Neural progenitor cell (in vitro differentiated cells): ENCODE measurements at regions not wholly inside any gene's neighbourhood (a gene's known extent, or its start where the extent isn't known, plus 50 kb on each side); places are given as distances from the start of the nearest gene placed in this dataset.

Experiments
- DNase-seq: peaks from one replicate; pipeline ENCODE4 v3.0.0-alpha.2; 2016; ENCODE audit warnings: low spot score
- H2AFZ ChIP-seq: fragments of 200-600 bp; sonication (generic); replicated peaks from 2 replicates; pipeline ENCODE4 v1.6.1; 2016; ENCODE audit warnings: antibody characterized with exemption
- H3F3A ChIP-seq: fragments of 200-600 bp; sonication (generic); 2 replicates; pipeline ENCODE4 v1.6.1; 2016; ENCODE audit warnings: antibody characterized with exemption, low read depth
- H3K27ac ChIP-seq: fragments of 200-600 bp; sonication (generic); 2 replicates; pipeline ENCODE4 v1.5.1; 2016; ENCODE audit warnings: mild to moderate bottlenecking
- H3K27me3 ChIP-seq: fragments of 200-600 bp; sonication (generic); 2 replicates; pipeline ENCODE4 v1.6.1; 2016; ENCODE audit warnings: mild to moderate bottlenecking, moderate library complexity
- H3K36me3 ChIP-seq: fragments of 200-600 bp; sonication (generic); 2 replicates; pipeline ENCODE4 v1.5.1; 2016
- H3K4me1 ChIP-seq: fragments of 200-600 bp; sonication (generic); 2 replicates; pipeline ENCODE4 v1.6.1; 2016; ENCODE audit warnings: mixed run types
- H3K4me2 ChIP-seq: fragments of 200-600 bp; sonication (generic); 2 replicates; pipeline ENCODE4 v1.6.1; 2016
- H3K4me3 ChIP-seq: fragments of 200-600 bp; sonication (generic); 2 replicates; pipeline ENCODE4 v1.5.1; 2016
- H3K79me2 ChIP-seq: fragments of 200-600 bp; sonication (generic); 2 replicates; pipeline ENCODE4 v1.6.1; 2016; ENCODE audit warnings: low read depth
- H3K9ac ChIP-seq: fragments of 200-600 bp; sonication (generic); 2 replicates; pipeline ENCODE4 v1.6.1; 2016
- H3K9me3 ChIP-seq: fragments of 200-600 bp; sonication (generic); 2 replicates; pipeline ENCODE4 v1.5.1; 2016; ENCODE audit warnings: low read depth
- H4K20me1 ChIP-seq: fragments of 200-600 bp; sonication (generic); 2 replicates; pipeline ENCODE4 v1.6.1; 2016; ENCODE audit warnings: low read depth
- H3K27ac Mint-ChIP-seq: 3 replicates; pipeline ENCODE4 v1.8.0; 2021; ENCODE audit warnings: mixed read lengths
- H3K27me3 Mint-ChIP-seq: 2 replicates; pipeline ENCODE4 v1.8.0; 2022; ENCODE audit warnings: low read depth, mild to moderate bottlenecking, inconsistent platforms, moderate library complexity, mixed read lengths; ENCODE audit not compliant: insufficient read depth
- H3K36me3 Mint-ChIP-seq: 3 replicates; pipeline ENCODE4 v1.8.0; 2021; ENCODE audit warnings: mixed read lengths
- H3K4me1 Mint-ChIP-seq: 3 replicates; pipeline ENCODE4 v1.8.0; 2021; ENCODE audit warnings: mixed read lengths
- H3K4me3 Mint-ChIP-seq: 3 replicates; pipeline ENCODE4 v1.8.0; 2021; ENCODE audit warnings: mild to moderate bottlenecking, moderate library complexity, mixed read lengths
- H3K9me3 Mint-ChIP-seq: 3 replicates; pipeline ENCODE4 v1.8.0; 2020; ENCODE audit warnings: mixed read lengths
- EZH2 ChIP-seq: fragments of 200-600 bp; sonication (generic); IDR thresholded peaks from 2 replicates; pipeline ENCODE4 v1.6.1; 2017; ENCODE audit warnings: antibody characterized with exemption, mild to moderate bottlenecking, moderate library complexity
- EZH2phosphoT487 ChIP-seq: fragments of 200-600 bp; sonication (generic); IDR thresholded peaks from 2 replicates; pipeline ENCODE4 v1.6.1; 2017; ENCODE audit warnings: antibody characterized with exemption
- TF ChIP-seq, protein P1 (sequence below): fragments of 200-600 bp; sonication (generic); IDR thresholded peaks from 2 replicates; pipeline ENCODE4 v1.5.1; 2017; ENCODE audit warnings: antibody characterized with exemption, mild to moderate bottlenecking

DNA sequence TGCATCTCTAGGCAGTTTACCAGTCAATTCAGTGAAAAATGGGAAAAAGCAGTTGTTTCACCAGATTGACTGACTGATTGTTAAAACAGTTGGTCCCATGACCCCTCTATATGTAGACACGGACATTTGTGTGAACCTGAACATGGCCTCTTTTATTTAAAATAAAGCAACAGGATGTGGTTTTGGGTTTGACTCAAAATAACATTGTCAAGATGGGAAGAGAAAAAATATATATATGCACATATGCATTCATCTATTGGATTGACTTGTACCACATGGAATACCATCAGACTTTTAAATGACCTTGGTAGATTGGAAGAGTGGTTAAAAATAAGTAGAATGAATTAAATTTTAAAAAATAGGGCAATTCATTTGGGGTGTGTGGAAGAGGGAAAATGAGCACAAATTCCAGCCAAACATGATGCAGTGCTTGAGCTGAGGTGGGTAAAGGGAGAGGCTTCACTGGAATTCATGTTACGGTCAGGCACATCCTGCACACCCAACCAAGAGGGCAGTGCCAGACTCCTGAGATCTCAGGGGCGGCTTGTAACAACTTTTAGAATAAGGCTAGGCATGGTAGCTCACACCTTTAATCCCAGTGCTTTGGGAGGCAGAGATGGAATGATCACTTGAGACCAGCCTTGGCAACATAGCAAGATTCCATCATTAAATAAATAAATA lies 560.7 kb upstream of the TENM3 start:
- H3K36me3 Mint-ChIP-seq, result no peaks in the 10 kb centered on the region

DNA sequence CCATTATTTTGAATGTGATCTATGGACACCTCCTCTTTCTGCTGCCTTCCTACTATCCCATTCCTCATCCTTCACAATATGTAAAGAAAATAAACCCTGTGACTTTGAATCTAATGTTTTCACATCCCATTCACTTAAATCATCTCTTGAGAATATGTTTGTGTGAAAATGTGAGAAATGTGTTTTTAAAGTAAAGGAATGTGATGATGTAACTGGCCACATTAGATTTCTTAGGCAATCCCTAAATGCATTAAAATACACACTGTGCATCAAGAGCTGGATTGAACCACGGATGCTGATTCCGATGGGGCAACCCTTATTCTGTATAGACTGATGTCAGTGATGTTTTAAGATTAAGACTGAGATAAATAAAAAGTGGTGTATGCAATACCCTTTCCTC lies 558.9 kb upstream of the TENM3 start:
- no peak overlapping the region for H3K4me3 ChIP-seq
- DNase-seq, result no peak
- TF ChIP-seq EZH2phosphoT487 (no peak), EZH2 (no peak)
- TF ChIP-seq, protein P1, sequence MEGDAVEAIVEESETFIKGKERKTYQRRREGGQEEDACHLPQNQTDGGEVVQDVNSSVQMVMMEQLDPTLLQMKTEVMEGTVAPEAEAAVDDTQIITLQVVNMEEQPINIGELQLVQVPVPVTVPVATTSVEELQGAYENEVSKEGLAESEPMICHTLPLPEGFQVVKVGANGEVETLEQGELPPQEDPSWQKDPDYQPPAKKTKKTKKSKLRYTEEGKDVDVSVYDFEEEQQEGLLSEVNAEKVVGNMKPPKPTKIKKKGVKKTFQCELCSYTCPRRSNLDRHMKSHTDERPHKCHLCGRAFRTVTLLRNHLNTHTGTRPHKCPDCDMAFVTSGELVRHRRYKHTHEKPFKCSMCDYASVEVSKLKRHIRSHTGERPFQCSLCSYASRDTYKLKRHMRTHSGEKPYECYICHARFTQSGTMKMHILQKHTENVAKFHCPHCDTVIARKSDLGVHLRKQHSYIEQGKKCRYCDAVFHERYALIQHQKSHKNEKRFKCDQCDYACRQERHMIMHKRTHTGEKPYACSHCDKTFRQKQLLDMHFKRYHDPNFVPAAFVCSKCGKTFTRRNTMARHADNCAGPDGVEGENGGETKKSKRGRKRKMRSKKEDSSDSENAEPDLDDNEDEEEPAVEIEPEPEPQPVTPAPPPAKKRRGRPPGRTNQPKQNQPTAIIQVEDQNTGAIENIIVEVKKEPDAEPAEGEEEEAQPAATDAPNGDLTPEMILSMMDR, result no peak
- no peak overlapping the region for H3K4me2 ChIP-seq
- no peaks in the 10 kb centered on the region for H3K27me3 ChIP-seq
- H4K20me1 ChIP-seq, result no peaks in the 10 kb centered on the region
- no peak overlapping the region for H3K27ac ChIP-seq
- Mint-ChIP-seq H3K27ac (no peak overlapping the region), H3K27me3 (peaks cover 2% of the 10 kb centered on the region), H3K36me3 (no peaks in the 10 kb centered on the region), H3K9me3 (no peaks in the 10 kb centered on the region), H3K4me1 (peaks cover 38% of the 10 kb centered on the region), H3K4me3 (no peak overlapping the region)
- no peak overlapping the region for H2AFZ ChIP-seq
- no peaks in the 10 kb centered on the region for H3K9me3 ChIP-seq
- H3K36me3 ChIP-seq, result no peaks in the 10 kb centered on the region
- H3K9ac ChIP-seq, result no peak overlapping the region
- H3K4me1 ChIP-seq, result peaks cover 9% of the 10 kb centered on the region
- H3K79me2 ChIP-seq, result no peaks in the 10 kb centered on the region
- no peaks in the 10 kb centered on the region for H3F3A ChIP-seq

More for the DNA sequence above, 560.7 kb upstream of the TENM3 start:
- H3K4me1 Mint-ChIP-seq, result peaks cover 20% of the 10 kb centered on the region
- H3K9me3 ChIP-seq, result no peaks in the 10 kb centered on the region
- H2AFZ ChIP-seq, result no peak overlapping the region
- no peaks in the 10 kb centered on the region for H3K4me1 ChIP-seq
- no peaks in the 10 kb centered on the region for H3F3A ChIP-seq
- no peak overlapping the region for H3K27ac Mint-ChIP-seq
- H3K79me2 ChIP-seq, result no peaks in the 10 kb centered on the region
- H4K20me1 ChIP-seq, result no peaks in the 10 kb centered on the region
- peaks cover 2% of the 10 kb centered on the region for H3K27me3 Mint-ChIP-seq
- DNase-seq, result no peak
- no peak overlapping the region for H3K4me2 ChIP-seq
- no peaks in the 10 kb centered on the region for H3K36me3 ChIP-seq
- no peaks in the 10 kb centered on the region for H3K9me3 Mint-ChIP-seq
- H3K9ac ChIP-seq, result no peak overlapping the region
- no peak overlapping the region for H3K4me3 Mint-ChIP-seq
- no peak for TF ChIP-seq EZH2
- TF ChIP-seq, protein P1, result no peak
- TF ChIP-seq EZH2phosphoT487, result no peak
- no peak overlapping the region for H3K27ac ChIP-seq
- H3K4me3 ChIP-seq, result no peak overlapping the region
- H3K27me3 ChIP-seq, result no peaks in the 10 kb centered on the region

DNA sequence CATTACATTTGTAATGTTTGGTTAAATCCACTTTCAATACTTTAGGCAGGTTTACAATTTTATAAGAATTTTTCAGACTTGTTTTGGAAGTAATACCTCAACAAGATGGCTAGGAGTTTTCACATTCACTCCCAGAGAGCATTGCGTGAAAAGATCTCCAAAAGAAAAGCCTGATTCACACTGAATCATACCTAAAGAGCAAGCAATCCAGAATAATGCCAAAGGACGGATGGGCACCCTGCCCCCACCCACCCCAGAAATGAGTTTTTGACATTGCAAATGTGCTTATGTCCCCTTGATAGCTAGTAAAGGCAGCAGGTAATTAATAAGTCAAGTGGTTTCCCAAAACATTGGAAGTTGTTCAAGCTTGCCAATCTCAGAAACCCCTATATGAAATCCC lies 557.7 kb upstream of the TENM3 start:
- H3K27ac Mint-ChIP-seq, result peak overlapping the region; percentile 30
- Histone ChIP-seq H3K4me1 (peaks cover 9% of the 10 kb centered on the region), H3K4me2 (no peak overlapping the region), H3K27me3 (no peaks in the 10 kb centered on the region), H3K36me3 (no peaks in the 10 kb centered on the region), H4K20me1 (no peaks in the 10 kb centered on the region), H3K27ac (no peak overlapping the region), H3K9ac (no peak overlapping the region), H3K9me3 (no peaks in the 10 kb centered on the region), H3F3A (no peaks in the 10 kb centered on the region), H3K4me3 (no peak overlapping the region), H3K79me2 (no peaks in the 10 kb centered on the region), H2AFZ (no peak overlapping the region)
- peaks cover 49% of the 10 kb centered on the region for H3K4me1 Mint-ChIP-seq
- no peaks in the 10 kb centered on the region for H3K9me3 Mint-ChIP-seq
- H3K36me3 Mint-ChIP-seq, result no peaks in the 10 kb centered on the region
- no peak overlapping the region for H3K4me3 Mint-ChIP-seq
- TF ChIP-seq EZH2 (no peak), EZH2phosphoT487 (no peak)
- TF ChIP-seq, protein P1, result no peak
- DNase-seq, result no peak
- peaks cover 2% of the 10 kb centered on the region for H3K27me3 Mint-ChIP-seq
